Choroid plexus epithelial cell (primary cell): ENCODE measurements at regions not wholly inside any gene's neighbourhood (a gene's known extent, or its start where the extent isn't known, plus 50 kb on each side); places are given as distances from the start of the nearest gene placed in this dataset.
"Not testable (repeated sequence)": the region's sequence is repeated elsewhere in the genome, so short reads cannot be mapped to it uniquely, and the experiment has no call there.

Experiments used
- DNase-seq: peaks from one replicate; pipeline ENCODE4 v3.0.0-alpha.2; 2010; ENCODE audit warnings: low read depth
- H3K4me3 ChIP-seq: 2 replicates; pipeline ENCODE4 v1.5.1; 2011; ENCODE audit warnings: low read depth, mild to moderate bottlenecking, control low read depth, low read length, moderate library complexity
- CTCF ChIP-seq: conservative IDR thresholded peaks from 2 replicates; pipeline ENCODE4 v1.5.1; 2011; ENCODE audit warnings: low read depth, mild to moderate bottlenecking, control low read depth, inconsistent platforms, low read length, moderate library complexity

GRCh38 chr14:105952222-105952621 is 425.8 kb downstream of the TMEM121 start:
- no peak for DNase-seq
- no peak overlapping the region for H3K4me3 ChIP-seq
- no peak for TF ChIP-seq CTCF

GRCh38 chr14:105952826-105953225 is 426.4 kb downstream of the TMEM121 start:
- TF ChIP-seq CTCF = no peak
- H3K4me3 ChIP-seq = no peak overlapping the region

GRCh38 chr14:105961625-105962024 is 435.2 kb downstream of the TMEM121 start:
- H3K4me3 ChIP-seq, DNase-seq: not testable (repeated sequence)

More at GRCh38 chr14:105952826-105953225, 426.4 kb downstream of the TMEM121 start:
- DNase-seq = no peak

GRCh38 chr14:105962532-105962931 is 436.1 kb downstream of the TMEM121 start:
- H3K4me3 ChIP-seq = no peak overlapping the region

GRCh38 chr14:105968291-105968690 is 441.9 kb downstream of the TMEM121 start:
- no peak for TF ChIP-seq CTCF
- DNase-seq = no peak
- H3K4me3 ChIP-seq = no peak overlapping the region

More at GRCh38 chr14:105962532-105962931, 436.1 kb downstream of the TMEM121 start:
- no peak for DNase-seq
- no peak for TF ChIP-seq CTCF

GRCh38 chr14:105969026-105969425 is 442.6 kb downstream of the TMEM121 start:
- not testable (repeated sequence) for H3K4me3 ChIP-seq, DNase-seq

- H3K4me3 ChIP-seq, DNase-seq: not testable (repeated sequence)
Observed at GRCh38 chr14:105970821-105971220, 444.4 kb downstream of the TMEM121 start.

- TF ChIP-seq CTCF = no peak
- DNase-seq = no peak
Observed at GRCh38 chr14:105971593-105972500, 445.5 kb downstream of the TMEM121 start.

More at GRCh38 chr14:105971593-105972500, 445.5 kb downstream of the TMEM121 start:
- H3K4me3 ChIP-seq = no peak overlapping the region
